Tibial nerve (tissue), 4 donors: ENCODE measurements at regions not wholly inside any gene's neighbourhood (a gene's known extent, or its start where the extent isn't known, plus 50 kb on each side); places are given as distances from the start of the nearest gene placed in this dataset.

Experiments used
- EP300 ChIP-seq, 2 donors: sonication (generic); formaldehyde crosslinking; IDR thresholded peaks; one replicate each; pipeline ENCODE4 v1.6.1; 2017; ENCODE audit warnings: antibody characterized with exemption in 2 of 2, mild to moderate bottlenecking in 1 of 2
- POLR2A ChIP-seq, 2 donors: fragments of 450-650 bp; IDR thresholded peaks; one replicate each; pipeline ENCODE4 v1.6.1; 2017; ENCODE audit warnings: antibody characterized with exemption in 2 of 2, mild to moderate bottlenecking in 2 of 2, moderate library complexity in 2 of 2
- TF ChIP-seq, protein P1 (sequence below), 5 experiments: fragments of 200-600 bp in 3 of 5; fragments of 450-650 bp in 2 of 5; sonication (generic) in 3 of 5; IDR thresholded peaks; one replicate each; pipeline ENCODE4 v1.5.1; 2016 to 2019; ENCODE audit warnings: antibody characterized with exemption in 5 of 5, mild to moderate bottlenecking in 3 of 5, moderate library complexity in 2 of 5

GRCh38 chr1:234999513-234999940, 129.1 kb downstream of the TOMM20 start:
- TF ChIP-seq, protein P1, sequence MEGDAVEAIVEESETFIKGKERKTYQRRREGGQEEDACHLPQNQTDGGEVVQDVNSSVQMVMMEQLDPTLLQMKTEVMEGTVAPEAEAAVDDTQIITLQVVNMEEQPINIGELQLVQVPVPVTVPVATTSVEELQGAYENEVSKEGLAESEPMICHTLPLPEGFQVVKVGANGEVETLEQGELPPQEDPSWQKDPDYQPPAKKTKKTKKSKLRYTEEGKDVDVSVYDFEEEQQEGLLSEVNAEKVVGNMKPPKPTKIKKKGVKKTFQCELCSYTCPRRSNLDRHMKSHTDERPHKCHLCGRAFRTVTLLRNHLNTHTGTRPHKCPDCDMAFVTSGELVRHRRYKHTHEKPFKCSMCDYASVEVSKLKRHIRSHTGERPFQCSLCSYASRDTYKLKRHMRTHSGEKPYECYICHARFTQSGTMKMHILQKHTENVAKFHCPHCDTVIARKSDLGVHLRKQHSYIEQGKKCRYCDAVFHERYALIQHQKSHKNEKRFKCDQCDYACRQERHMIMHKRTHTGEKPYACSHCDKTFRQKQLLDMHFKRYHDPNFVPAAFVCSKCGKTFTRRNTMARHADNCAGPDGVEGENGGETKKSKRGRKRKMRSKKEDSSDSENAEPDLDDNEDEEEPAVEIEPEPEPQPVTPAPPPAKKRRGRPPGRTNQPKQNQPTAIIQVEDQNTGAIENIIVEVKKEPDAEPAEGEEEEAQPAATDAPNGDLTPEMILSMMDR (IDR thresholded peaks at IDR 0.05) = no peak
- TF ChIP-seq POLR2A (IDR thresholded peaks at IDR 0.05) (no peak), EP300 (IDR thresholded peaks at IDR 0.05) (no peak)
